H1 (cell line): ENCODE measurements at regions not wholly inside any gene's neighbourhood (a gene's known extent, or its start where the extent isn't known, plus 50 kb on each side); places are given as distances from the start of the nearest gene placed in this dataset.

ENCODE experiments used
- CTCF ChIA-PET: fragments of 300-600 bp; sonication (Branson Sonifier 250); formaldehyde crosslinking; loops from one replicate; lab custom pipeline; 2021; ENCODE audit not compliant: partially characterized antibody; lab: Charles Lee
- POLR2A ChIA-PET: fragments of 300-600 bp; sonication (Branson Sonifier 250); formaldehyde crosslinking; loops from one replicate; lab custom pipeline; 2021; ENCODE audit warnings: inconsistent platforms; ENCODE audit not compliant: partially characterized antibody; lab: Charles Lee
- DNase-seq, 2 experiments: peaks; one replicate each; pipeline versions ENCODE4 v3.0.0 to v3.0.0-alpha.2; 2010 to 2022; ENCODE audit warnings: low spot score in 2 of 2, low read depth in 1 of 2, mixed read lengths in 1 of 2
- FAIRE-seq: peaks from 2 replicates; lab custom pipeline; 2011; peaks lifted over from hg19 to GRCh38; lab: Jason Lieb, UNC
- H2AFZ ChIP-seq: 2 replicates; pipeline ENCODE4 v1.8.1; 2012; ENCODE audit warnings: low read length, inconsistent platforms
- H2AK5ac ChIP-seq: 2 replicates; pipeline ENCODE4 v1.6.1; 2013; ENCODE audit warnings: low read depth, low read length
- H2BK120ac ChIP-seq: replicated peaks from 2 replicates; pipeline ENCODE3; 2013; ENCODE audit warnings: low read depth, low read length, inconsistent platforms
- H2BK12ac ChIP-seq: 2 replicates; pipeline ENCODE4 v1.6.1; 2013; ENCODE audit warnings: low read depth, low read length
- H2BK15ac ChIP-seq: 2 replicates; pipeline ENCODE4 v1.6.1; 2013; ENCODE audit warnings: low read length
- H2BK20ac ChIP-seq: 2 replicates; pipeline ENCODE4 v1.6.1; 2013; ENCODE audit warnings: low read length
- H2BK5ac ChIP-seq: 2 replicates; pipeline ENCODE4 v1.6.1; 2013; ENCODE audit warnings: low read depth, low read length
- H3K14ac ChIP-seq: 2 replicates; pipeline ENCODE4 v1.6.1; 2013; ENCODE audit warnings: inconsistent platforms; ENCODE audit not compliant: insufficient read length
- H3K18ac ChIP-seq: 2 replicates; pipeline ENCODE4 v1.6.1; 2013; ENCODE audit warnings: low read length; ENCODE audit errors: extremely low read depth
- H3K23ac ChIP-seq: 2 replicates; pipeline ENCODE4 v1.6.1; 2013; ENCODE audit warnings: inconsistent platforms; ENCODE audit not compliant: insufficient read length
- H3K23me2 ChIP-seq: 2 replicates; pipeline ENCODE4 v1.6.1; 2013; ENCODE audit warnings: low read depth, low read length
- H3K27ac ChIP-seq: 2 replicates; pipeline ENCODE4 v1.6.1; 2011; ENCODE audit warnings: low read depth, low read length, inconsistent platforms
- H3K27me3 ChIP-seq, 4 experiments: replicated peaks in 1 of 4; 1 replicate in 1 of 4; 2 replicates in 3 of 4; pipeline versions ENCODE4 v1.6.1 to v1.8.1; 2011 to 2013; ENCODE audit warnings: low read length in 3 of 4, mild to moderate bottlenecking in 3 of 4, inconsistent platforms in 2 of 4, mixed read lengths in 2 of 4, moderate library complexity in 1 of 4; ENCODE audit not compliant: control insufficient read depth in 3 of 4, insufficient read depth in 3 of 4; ENCODE audit errors: extremely low read depth in 1 of 4
- H3K36me3 ChIP-seq, 4 experiments: 2 replicates each; pipeline versions ENCODE4 v1.6.1 to v1.8.1; 2011 to 2013; ENCODE audit warnings: mild to moderate bottlenecking in 4 of 4, low read length in 3 of 4, moderate library complexity in 2 of 4, control low read depth in 1 of 4, inconsistent platforms in 1 of 4; ENCODE audit not compliant: insufficient read depth in 4 of 4, control insufficient read depth in 2 of 4
- H3K4ac ChIP-seq: replicated peaks from 2 replicates; pipeline ENCODE3; 2013; ENCODE audit warnings: low read length, low read depth, mixed read lengths, inconsistent platforms; ENCODE audit not compliant: insufficient read length
- H3K4me1 ChIP-seq, 4 experiments: replicated peaks in 1 of 4; 1 replicate in 1 of 4; 2 replicates in 3 of 4; pipeline versions ENCODE4 v1.6.1 to v1.8.1; 2011 to 2013; ENCODE audit warnings: low read length in 3 of 4, inconsistent platforms in 2 of 4, mixed read lengths in 1 of 4; ENCODE audit not compliant: insufficient read depth in 4 of 4, control insufficient read depth in 3 of 4
- H3K4me2 ChIP-seq, 2 experiments: 2 replicates each; pipeline versions ENCODE4 v1.6.1 to v1.8.1; 2011 to 2013; ENCODE audit warnings: low read depth in 2 of 2, low read length in 2 of 2, control low read depth in 1 of 2, inconsistent platforms in 1 of 2, mild to moderate bottlenecking in 1 of 2; ENCODE audit not compliant: insufficient read depth in 1 of 2
- H3K4me3 ChIP-seq, 4 experiments: fragments of 200-600, 300-600 bp in 1 of 4; sonication (generic), shearing (Covaris generic), sonication (Bioruptor Twin) in 1 of 4; 2 replicates each; pipeline versions ENCODE4 v1.5.1 to v1.8.1; 2011 to 2016; ENCODE audit warnings: low read length in 4 of 4, low read depth in 3 of 4, control low read depth in 2 of 4, inconsistent platforms in 2 of 4, mild to moderate bottlenecking in 2 of 4, mixed read lengths in 1 of 4, moderate library complexity in 1 of 4; ENCODE audit not compliant: insufficient read depth in 2 of 4; ENCODE audit errors: extremely low read depth in 1 of 4
- H3K56ac ChIP-seq: replicated peaks from 2 replicates; pipeline ENCODE3; 2013; ENCODE audit warnings: low read depth, mild to moderate bottlenecking, mixed read lengths, low read length, inconsistent platforms; ENCODE audit not compliant: insufficient read length
- H3K79me1 ChIP-seq: 2 replicates; pipeline ENCODE4 v1.6.1; 2013; ENCODE audit warnings: low read depth, low read length, control low read depth
- H3K79me2 ChIP-seq, 2 experiments: 2 replicates each; pipeline versions ENCODE4 v1.6.1 to v1.8.1; 2012 to 2013; ENCODE audit warnings: low read length in 2 of 2, mild to moderate bottlenecking in 2 of 2, inconsistent platforms in 1 of 2; ENCODE audit not compliant: insufficient read depth in 2 of 2, control insufficient read depth in 1 of 2
- H3K9ac ChIP-seq, 4 experiments: replicated peaks in 1 of 4; 1 replicate in 1 of 4; 2 replicates in 3 of 4; pipeline versions ENCODE4 v1.6.1 to v1.8.1; 2011 to 2013; ENCODE audit warnings: low read depth in 3 of 4, low read length in 3 of 4, control low read depth in 2 of 4, mild to moderate bottlenecking in 2 of 4, moderate library complexity in 2 of 4, inconsistent platforms in 1 of 4; ENCODE audit errors: extremely low read depth in 1 of 4
- H3K9me3 ChIP-seq, 2 experiments: 2 replicates each; pipeline versions ENCODE4 v1.6.1 to v1.8.1; 2012 to 2013; ENCODE audit warnings: mild to moderate bottlenecking in 2 of 2, moderate library complexity in 2 of 2, control low read depth in 1 of 2, inconsistent platforms in 1 of 2, low read depth in 1 of 2, low read length in 1 of 2, mixed read lengths in 1 of 2; ENCODE audit not compliant: insufficient read depth in 2 of 2
- H4K20me1 ChIP-seq, 2 experiments: replicated peaks in 1 of 2; 2 replicates each; pipeline versions ENCODE3 to v1.8.1; 2011 to 2013; ENCODE audit warnings: inconsistent platforms in 2 of 2, low read length in 2 of 2, mild to moderate bottlenecking in 1 of 2; ENCODE audit not compliant: insufficient read depth in 2 of 2, control insufficient read depth in 1 of 2
- H4K5ac ChIP-seq: 2 replicates; pipeline ENCODE4 v1.6.1; 2013; ENCODE audit warnings: low read length, low read depth, mixed read lengths, inconsistent platforms; ENCODE audit not compliant: insufficient read length
- H4K8ac ChIP-seq: 2 replicates; pipeline ENCODE4 v1.8.0; 2013; ENCODE audit warnings: mild to moderate bottlenecking, moderate library complexity, low read length, inconsistent platforms; ENCODE audit not compliant: insufficient read depth; ENCODE audit errors: extremely low read depth
- H4K91ac ChIP-seq: replicated peaks from 2 replicates; pipeline ENCODE3; 2013; ENCODE audit warnings: low read length, mixed read lengths, inconsistent platforms; ENCODE audit not compliant: insufficient read length
- CTBP2 ChIP-seq: IDR thresholded peaks from 2 replicates; pipeline ENCODE4 v1.7.0; 2011; ENCODE audit warnings: borderline replicate concordance, mild to moderate bottlenecking, moderate library complexity, mixed read lengths, low read length; ENCODE audit not compliant: insufficient read depth, insufficient read length
- JUN ChIP-seq: IDR thresholded peaks from 2 replicates; pipeline ENCODE4 v1.6.1; 2011; ENCODE audit warnings: low read depth, mild to moderate bottlenecking, improper control_type of control experiment, low read length
- KDM4A ChIP-seq: IDR thresholded peaks from one replicate; pipeline ENCODE4 v1.7.1; 2012; ENCODE audit warnings: low read depth, mild to moderate bottlenecking, moderate library complexity, low read length, inconsistent platforms; ENCODE audit not compliant: severe bottlenecking
- MAFK ChIP-seq: IDR thresholded peaks from 2 replicates; pipeline ENCODE4 v1.6.1; 2012; ENCODE audit warnings: low read depth, mild to moderate bottlenecking, improper control_type of control experiment, low read length
- PHF8 ChIP-seq: fragments of 200-600 bp; sonication (generic); conservative IDR thresholded peaks from 2 replicates; pipeline ENCODE4 v1.7.1; 2012; ENCODE audit warnings: low read depth, mild to moderate bottlenecking, inconsistent platforms, low read length, moderate library complexity
- RAD21 ChIP-seq, 2 experiments: IDR thresholded peaks in 1 of 2; conservative IDR thresholded peaks in 1 of 2; 2 replicates each; pipeline ENCODE4 v1.6.1; 2011; ENCODE audit warnings: low read depth in 2 of 2, low read length in 2 of 2, improper control_type of control experiment in 1 of 2, inconsistent platforms in 1 of 2, mild to moderate bottlenecking in 1 of 2, moderate library complexity in 1 of 2
- RNF2 ChIP-seq: fragments of 200-900, 300-1000 bp; sonication (generic); IDR thresholded peaks from 2 replicates; pipeline ENCODE4 v1.7.1; 2016; ENCODE audit warnings: borderline replicate concordance, low read depth, mild to moderate bottlenecking, antibody characterized with exemption, low read length; ENCODE audit not compliant: poor library complexity, severe bottlenecking; ENCODE audit errors: missing control alignments
- SP2 ChIP-seq: IDR thresholded peaks from 2 replicates; pipeline ENCODE4 v1.6.1; 2012; ENCODE audit warnings: mild to moderate bottlenecking, low read length, inconsistent platforms
- SP4 ChIP-seq: IDR thresholded peaks from 2 replicates; pipeline ENCODE4 v1.6.1; 2012; ENCODE audit warnings: low read length, inconsistent platforms
- SUZ12 ChIP-seq: fragments of 200-600 bp; sonication (generic); IDR thresholded peaks from 2 replicates; pipeline ENCODE4 v1.6.1; 2012; ENCODE audit warnings: mild to moderate bottlenecking, inconsistent platforms, low read length, moderate library complexity, mixed read lengths
- TAF1 ChIP-seq: IDR thresholded peaks from 2 replicates; pipeline ENCODE4 v1.6.1; 2011; ENCODE audit warnings: mild to moderate bottlenecking, low read depth, low read length
- TBP ChIP-seq: IDR thresholded peaks from 2 replicates; pipeline ENCODE4 v1.6.1; 2011; ENCODE audit warnings: low read depth, low read length, improper control_type of control experiment
- TEAD4 ChIP-seq: IDR thresholded peaks from 2 replicates; pipeline ENCODE4 v1.6.1; 2012; ENCODE audit warnings: low read depth, low read length, inconsistent platforms, mixed read lengths
- ZNF274 ChIP-seq: IDR thresholded peaks from 2 replicates; pipeline ENCODE4 v1.7.0; 2012; ENCODE audit warnings: low read length, borderline replicate concordance; ENCODE audit errors: extremely low read depth
- WGBS, 2 experiments: shearing (Covaris generic) in 1 of 2; methylation state at CpG; one replicate each; pipeline versions ENCODE4 v1.1.6 to v1.1.7; 2013 to 2015; ENCODE audit warnings: low lambda C conversion rate in 2 of 2, mixed read lengths in 2 of 2, inconsistent platforms in 1 of 2, low coverage in 1 of 2, missing lambda C conversion rate in 1 of 2; ENCODE audit not compliant: insufficient replicate concordance in 2 of 2, insufficient coverage in 1 of 2, insufficient read length in 1 of 2; ENCODE audit errors: extremely low coverage in 1 of 2, missing lambda C conversion rate in 1 of 2; 5-methylcytosine and 5-hydroxymethylcytosine counted together

DNA sequence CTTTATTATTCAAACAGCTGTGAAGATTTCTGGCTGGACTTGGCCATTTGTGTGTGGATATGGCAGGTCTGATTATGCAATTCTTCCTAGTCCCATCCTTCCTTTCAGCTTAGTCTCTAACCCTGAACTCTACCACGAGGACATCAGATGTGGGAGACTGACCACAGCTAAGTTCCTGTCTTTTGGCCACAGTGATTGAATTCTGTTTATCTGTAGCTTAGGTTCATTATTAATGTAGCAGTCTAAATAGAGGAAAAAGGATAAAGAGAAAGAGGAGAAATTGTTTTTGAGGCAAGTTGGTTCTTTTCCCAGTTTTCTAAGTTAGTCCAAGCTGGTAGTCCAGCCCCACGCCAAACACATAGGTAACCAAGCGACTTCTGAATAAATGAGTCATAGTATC is 598.9 kb downstream of the RFPL4B start:
- no peaks in the 10 kb centered on the region for H3K79me1 ChIP-seq
- no peak overlapping the region for H3K56ac ChIP-seq
- H4K20me1 ChIP-seq = no peaks in the 10 kb centered on the region
- no peak overlapping the region for H2BK15ac ChIP-seq
- H3K9ac ChIP-seq = no peak overlapping the region
- WGBS, 2 experiments = 96% methylated on average over 3 of the region's 3 CpGs; no CpG with 5 or more reads in 1 of the 2 experiments
- no peak overlapping the region for H3K4me2 ChIP-seq
- CTCF ChIA-PET = interaction anchor here (1.1 kb wide), 1 partner anchor 164 kb away, joined by 3 read pairs; no protein-coding TSS in a partner anchor
- H2BK120ac ChIP-seq = no peak overlapping the region
- H3K14ac ChIP-seq = no peak overlapping the region
- no peaks in the 10 kb centered on the region for H3K23me2 ChIP-seq
- H4K8ac ChIP-seq = no peak overlapping the region
- H2AK5ac ChIP-seq = no peak overlapping the region
- H3K4me1 ChIP-seq = no peaks in the 10 kb centered on the region
- TF ChIP-seq CTBP2 = no peak
- TF ChIP-seq TEAD4 = no peak
- TF ChIP-seq SP4 = no peak
- no peak for TF ChIP-seq SP2
- TF ChIP-seq JUN = no peak
- TF ChIP-seq KDM4A = no peak
- TF ChIP-seq RNF2 = no peak
- TF ChIP-seq ZNF274 = no peak
- no peak for TF ChIP-seq MAFK
- TF ChIP-seq RAD21 (IDR thresholded peaks at IDR 0.05 in 1 of 2, conservative IDR thresholded peaks at IDR 0.05 in 1 of 2; ENCODE audit: low read depth in 2 of 2, low read length in 2 of 2) = no peak
- no peak for TF ChIP-seq TBP
- no peak for TF ChIP-seq SUZ12
- TF ChIP-seq TAF1 = no peak
- TF ChIP-seq PHF8 = no peak
- TF ChIP-seq, all 59 proteins: peak for 0
- DNase-seq = no peak
- H3K4ac ChIP-seq = no peak overlapping the region
- no peak overlapping the region for H3K4me3 ChIP-seq
- no peaks in the 10 kb centered on the region for H3K9me3 ChIP-seq
- no peaks in the 10 kb centered on the region for H3K36me3 ChIP-seq
- H3K27ac ChIP-seq = no peak overlapping the region
- no peak overlapping the region for H3K23ac ChIP-seq
- no peak overlapping the region for H2BK5ac ChIP-seq
- no peak overlapping the region for H2BK12ac ChIP-seq
- no peak overlapping the region for H2AFZ ChIP-seq
- no peak overlapping the region for H3K18ac ChIP-seq
- no peak for FAIRE-seq
- H4K91ac ChIP-seq = no peak overlapping the region
- POLR2A ChIA-PET = no interaction called here
- no peak overlapping the region for H2BK20ac ChIP-seq
- H3K27me3 ChIP-seq = no peaks in the 10 kb centered on the region
- no peak overlapping the region for H4K5ac ChIP-seq
- H3K79me2 ChIP-seq = no peaks in the 10 kb centered on the region
